ENCODE measurements at regions not wholly inside any gene's neighbourhood (a gene's known extent, or its start where the extent isn't known, plus 50 kb on each side); places are given as distances from the start of the nearest gene placed in this dataset.
"Not testable (repeated sequence)": the region's sequence is repeated elsewhere in the genome, so short reads cannot be mapped to it uniquely, and the experiment has no call there.

DNA sequence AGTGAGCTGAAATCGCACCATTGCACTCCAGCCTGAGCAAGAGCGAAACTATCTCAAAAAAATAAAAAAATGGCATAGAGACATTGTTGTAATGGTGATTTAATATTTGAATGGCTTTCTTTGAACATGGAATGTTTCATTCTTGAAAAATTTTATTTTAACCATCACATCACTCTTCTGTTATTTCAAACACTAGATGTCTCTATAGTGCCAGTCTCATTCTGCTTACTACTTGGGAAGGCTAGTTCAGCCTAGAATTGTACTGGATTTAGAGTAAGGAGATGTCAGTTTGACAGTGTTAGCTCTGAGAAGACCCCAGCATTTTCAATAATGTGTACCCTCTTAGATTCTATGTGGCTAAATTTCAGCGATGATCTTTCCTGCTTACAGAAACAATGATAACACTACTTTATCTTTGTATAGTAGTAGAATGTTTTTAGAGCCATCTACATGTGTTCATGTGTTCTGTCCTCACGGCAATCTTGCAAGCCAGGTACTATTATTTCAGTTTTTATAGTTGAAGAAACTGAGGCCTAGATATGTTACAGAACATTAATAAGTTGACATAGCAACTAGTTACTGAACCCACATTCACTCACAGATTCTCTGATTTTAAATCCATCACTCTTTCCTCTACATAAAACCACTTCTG lies 142.9 kb upstream of the ZSWIM2 start:
- DNase-seq (ENCODE audit: low spot score), result no peak

GRCh38 chr2:186984966-186985365 lies 136.0 kb upstream of the ZSWIM2 start:
- DNase-seq (ENCODE audit: low spot score), result no peak

GRCh38 chr2:186984481-186984880 lies 135.5 kb upstream of the ZSWIM2 start:
- no peak for DNase-seq (ENCODE audit: low spot score)

GRCh38 chr2:186980787-186981550 lies 132.0 kb upstream of the ZSWIM2 start:
- DNase-seq (ENCODE audit: low spot score), result no peak

GRCh38 chr2:186980117-186980442 lies 131.1 kb upstream of the ZSWIM2 start:
- no peak for DNase-seq (ENCODE audit: low spot score)

GRCh38 chr2:186979439-186980116 lies 130.6 kb upstream of the ZSWIM2 start:
- no peak for DNase-seq (ENCODE audit: low spot score)

GRCh38 chr2:186977433-186978045 lies 128.6 kb upstream of the ZSWIM2 start:
- no peak for DNase-seq (ENCODE audit: low spot score)

DNA sequence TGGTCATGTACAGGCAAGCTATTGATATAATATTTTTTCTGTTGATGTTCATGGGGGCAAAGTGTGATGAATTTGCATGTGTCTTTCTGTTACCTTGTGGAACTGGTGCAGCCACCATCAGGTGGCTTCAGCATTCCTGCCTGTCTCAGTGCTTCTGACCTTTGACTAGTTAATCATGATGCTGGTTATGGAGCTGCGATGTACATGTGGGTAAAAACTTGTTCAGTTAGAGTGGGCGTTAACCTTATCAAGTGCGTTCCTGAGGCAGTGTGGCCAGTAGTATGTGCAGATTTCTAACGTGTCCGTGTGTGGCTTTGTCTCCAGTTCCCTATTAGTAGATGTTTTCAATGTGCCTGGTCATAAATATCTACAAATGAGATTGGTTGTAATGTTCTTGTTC lies 127.4 kb upstream of the ZSWIM2 start:
- DNase-seq (ENCODE audit: low spot score), result no peak

GRCh38 chr2:186972281-186972970 lies 123.5 kb upstream of the ZSWIM2 start:
- no peak for DNase-seq (ENCODE audit: low spot score)

- DNase-seq (ENCODE audit: low spot score), result no peak
Observed at GRCh38 chr2:186968277-186968676, 119.3 kb upstream of the ZSWIM2 start.

DNA sequence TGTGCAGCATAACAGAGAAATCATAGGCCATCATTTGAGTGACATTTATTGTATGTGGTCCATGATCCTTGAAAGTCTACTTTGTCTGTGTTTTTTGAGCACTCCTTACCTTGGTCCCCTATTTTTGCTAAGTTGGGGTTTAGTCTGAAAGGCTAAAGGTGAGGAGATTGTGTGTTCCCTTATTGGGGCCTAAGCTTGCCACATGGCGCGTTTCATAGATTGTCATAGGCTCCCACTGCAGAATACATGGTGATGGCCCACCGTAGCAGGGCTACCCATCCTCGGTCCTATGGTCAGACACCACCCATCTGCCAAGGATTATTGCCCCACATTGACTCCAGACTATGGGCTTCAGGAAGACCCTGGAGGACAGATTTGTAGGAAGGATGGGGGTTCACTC lies 117.0 kb upstream of the ZSWIM2 start:
- DNase-seq (ENCODE audit: low spot score), result no peak

GRCh38 chr2:186962085-186962747 lies 113.2 kb upstream of the ZSWIM2 start:
- no peak for DNase-seq (ENCODE audit: low spot score)

- not testable (repeated sequence) for DNase-seq (ENCODE audit: low spot score)
Observed at GRCh38 chr2:186960241-186960640, 111.3 kb upstream of the ZSWIM2 start.

GRCh38 chr2:186959486-186959885 lies 110.5 kb upstream of the ZSWIM2 start:
- no peak for DNase-seq (ENCODE audit: low spot score)

DNA sequence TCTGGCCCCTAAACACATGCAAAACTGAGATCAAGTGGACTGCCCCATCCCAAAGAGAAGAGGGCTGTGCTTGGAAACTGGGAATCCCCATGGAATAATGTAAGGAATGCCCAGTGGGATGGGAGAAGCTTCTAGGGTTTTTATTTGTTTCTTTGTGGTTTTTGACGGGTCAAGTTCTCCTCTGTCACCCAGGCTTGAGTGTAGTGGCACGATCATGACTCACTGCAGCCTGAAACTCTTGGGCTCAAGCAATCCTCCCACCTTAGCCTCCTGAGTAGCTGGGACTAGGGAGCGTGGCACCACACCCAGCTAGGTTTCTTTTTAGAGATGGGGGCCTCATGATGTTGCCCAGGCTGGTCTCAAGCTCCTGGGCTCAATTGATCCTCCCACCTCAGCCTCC lies 101.7 kb upstream of the ZSWIM2 start:
- DNase-seq (ENCODE audit: low spot score), result no peak

DNA sequence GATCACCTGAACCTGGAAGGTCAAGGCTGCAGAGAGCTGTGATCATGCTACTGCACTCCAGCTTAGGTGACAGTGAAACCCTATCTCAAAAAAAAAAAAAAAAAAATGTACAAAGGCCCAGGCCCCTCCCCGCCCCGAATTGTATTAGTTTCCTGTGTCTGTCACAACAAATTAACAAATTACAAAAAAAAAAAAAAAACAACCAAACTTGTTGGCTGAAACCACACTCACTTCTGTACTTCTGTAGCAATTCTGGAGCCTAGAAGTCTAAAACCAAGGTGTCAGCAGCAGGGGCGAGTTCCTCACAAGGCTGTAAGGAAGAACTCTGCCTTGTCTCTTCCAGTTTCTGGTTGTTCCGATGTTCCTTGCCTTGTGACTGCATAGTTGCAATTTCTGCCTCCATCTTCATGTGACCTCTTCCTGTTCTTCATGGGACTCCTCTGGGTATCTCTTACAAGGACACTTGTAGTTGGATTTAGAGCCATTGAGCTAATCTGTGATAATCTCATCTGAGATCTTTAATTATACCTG lies 100.8 kb upstream of the ZSWIM2 start:
- DNase-seq (ENCODE audit: low spot score), result peak; percentile 31

- DNase-seq (ENCODE audit: low spot score), result no peak
Observed at GRCh38 chr2:186947516-186947915, 98.5 kb upstream of the ZSWIM2 start.

DNA sequence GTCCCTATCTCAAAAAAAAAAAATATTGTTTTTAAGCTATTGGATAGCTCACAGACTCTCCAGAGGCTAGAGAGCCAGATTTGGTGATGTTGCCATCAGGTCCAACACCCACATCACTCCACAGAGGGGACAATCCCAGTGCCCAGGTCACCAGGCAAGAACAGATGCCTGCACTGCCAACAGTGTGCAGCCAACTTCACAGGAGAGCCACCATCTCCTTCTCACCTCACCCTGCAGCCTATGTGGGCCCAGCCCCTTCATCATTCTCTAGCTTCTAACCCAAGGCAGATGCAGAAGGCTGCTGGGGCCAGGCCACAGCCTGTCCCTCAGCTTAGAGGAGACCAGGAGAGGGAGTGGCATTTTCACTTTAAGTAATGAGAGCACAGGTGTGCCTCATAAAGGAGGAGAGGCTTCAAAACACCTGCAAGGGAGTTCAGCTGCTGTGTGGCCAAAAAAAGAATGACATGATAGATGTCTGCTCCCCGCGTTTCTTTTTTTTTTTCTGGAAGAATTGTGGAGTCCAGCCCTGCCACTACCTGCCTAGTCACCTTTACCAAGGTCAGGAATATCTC lies 98.0 kb upstream of the ZSWIM2 start:
- DNase-seq (ENCODE audit: low spot score), result no peak

DNA sequence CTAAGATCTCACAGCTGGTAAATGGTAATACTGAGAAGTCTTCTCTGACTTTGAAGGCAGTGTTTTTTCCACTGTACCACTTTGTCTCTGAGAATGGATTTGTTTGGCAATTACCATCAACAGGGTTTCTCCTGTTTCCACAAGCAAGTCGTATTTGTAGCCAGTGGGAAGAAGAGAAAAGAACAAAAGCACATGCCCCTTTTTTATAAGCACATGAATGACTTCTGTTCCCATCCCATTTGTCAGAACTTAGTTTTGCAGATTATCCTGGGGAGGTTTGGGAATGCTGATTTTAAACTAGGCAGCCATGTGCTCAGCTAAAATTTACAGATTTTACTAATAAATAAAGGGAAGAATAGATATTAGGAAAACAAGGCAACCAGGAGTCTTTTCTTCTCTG lies 92.9 kb upstream of the ZSWIM2 start:
- no peak for DNase-seq (ENCODE audit: low spot score)

DNA sequence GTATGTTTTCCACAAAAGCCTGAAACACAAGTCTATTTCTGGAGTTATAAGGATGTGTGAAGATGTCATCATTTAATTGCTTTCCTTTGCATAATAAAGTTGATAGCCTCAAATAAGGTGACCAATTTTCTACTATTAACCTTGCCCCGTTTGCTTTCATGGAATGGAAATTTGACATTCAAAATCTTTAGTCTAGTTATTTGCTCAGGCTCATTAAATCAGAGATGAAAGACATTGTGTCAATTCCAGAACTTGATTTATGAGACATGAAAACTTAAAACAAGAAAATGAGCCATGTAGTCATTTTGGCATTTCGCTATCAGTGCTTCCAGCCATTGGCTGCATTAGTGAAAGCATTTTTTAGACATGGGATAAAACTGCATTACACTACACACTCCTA lies 91.5 kb upstream of the ZSWIM2 start:
- DNase-seq (ENCODE audit: low spot score), result no peak

DNA sequence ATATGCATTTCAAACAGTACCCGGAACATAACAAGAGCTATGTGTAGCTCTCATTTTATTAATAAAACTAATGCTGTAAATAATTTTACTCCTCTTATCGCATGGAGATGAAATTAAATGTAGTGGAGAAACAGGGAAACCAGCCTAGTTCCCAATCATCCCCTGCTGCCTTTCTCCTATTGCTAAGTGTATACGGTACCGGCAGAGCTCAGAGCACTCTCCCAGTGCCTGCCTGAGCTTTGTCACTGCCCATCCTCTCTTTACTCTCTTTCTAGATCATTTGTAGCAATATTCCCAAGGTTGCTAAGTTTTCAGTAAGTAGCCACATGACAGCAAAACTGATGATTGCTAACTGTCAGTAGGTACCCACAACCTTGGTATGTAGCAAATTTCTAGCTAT lies 85.5 kb upstream of the ZSWIM2 start:
- DNase-seq (ENCODE audit: low spot score), result no peak
